GM21381 (cell line): ENCODE measurements at regions not wholly inside any gene's neighbourhood (a gene's known extent, or its start where the extent isn't known, plus 50 kb on each side); places are given as distances from the start of the nearest gene placed in this dataset.

Experiments used
- ATAC-seq: cut with Tn5 transposase; IDR thresholded peaks from one replicate; pipeline ENCODE4 v1.9.1; 2021; ENCODE audit warnings: mild to moderate bottlenecking, moderate library complexity; ENCODE audit not compliant: unreplicated experiment

DNA sequence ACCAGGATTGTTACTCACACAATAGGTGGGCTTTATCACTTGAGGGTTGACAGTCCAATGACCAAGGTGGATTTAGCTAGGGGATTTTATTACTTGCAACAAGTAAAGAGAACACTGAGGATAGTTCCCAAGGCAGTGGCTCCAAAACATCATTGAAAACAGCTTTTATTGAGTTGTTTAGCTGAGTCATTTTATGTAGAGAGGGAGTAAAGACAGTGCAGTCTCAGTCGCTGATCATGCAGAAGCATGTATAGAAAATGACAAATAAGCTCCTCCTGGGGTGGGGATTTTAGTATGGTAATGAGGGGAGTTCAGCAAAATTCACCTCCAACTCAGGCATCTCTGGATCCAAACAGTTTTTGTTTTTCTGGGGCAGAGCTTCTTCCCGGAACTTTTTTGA is 163.0 kb upstream of the CCDC179 start:
- ATAC-seq = no peak

DNA sequence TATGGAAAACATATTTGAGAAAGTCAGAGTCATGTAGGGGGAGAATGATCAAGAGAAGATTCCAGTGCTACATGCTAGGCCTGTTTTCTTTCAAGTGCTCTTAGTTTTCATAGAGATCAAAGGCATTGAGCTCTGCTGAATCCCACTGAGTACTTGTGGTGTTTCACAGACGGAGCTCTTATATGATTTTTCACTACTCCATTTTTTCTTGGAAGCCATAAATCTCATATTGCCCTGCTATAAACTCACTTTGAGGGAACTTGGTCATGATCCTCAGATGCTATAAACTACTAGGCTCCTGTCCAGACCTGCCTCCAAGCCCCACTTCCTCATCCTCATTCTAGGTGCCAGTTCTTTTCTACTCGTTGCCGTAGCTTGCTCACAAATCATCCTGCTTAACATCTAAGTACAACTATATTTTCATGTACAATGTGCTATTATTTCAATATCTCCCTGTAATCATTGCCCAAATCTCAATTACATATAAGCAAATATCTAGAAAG is 180.8 kb upstream of the CCDC179 start:
- no peak for ATAC-seq

DNA sequence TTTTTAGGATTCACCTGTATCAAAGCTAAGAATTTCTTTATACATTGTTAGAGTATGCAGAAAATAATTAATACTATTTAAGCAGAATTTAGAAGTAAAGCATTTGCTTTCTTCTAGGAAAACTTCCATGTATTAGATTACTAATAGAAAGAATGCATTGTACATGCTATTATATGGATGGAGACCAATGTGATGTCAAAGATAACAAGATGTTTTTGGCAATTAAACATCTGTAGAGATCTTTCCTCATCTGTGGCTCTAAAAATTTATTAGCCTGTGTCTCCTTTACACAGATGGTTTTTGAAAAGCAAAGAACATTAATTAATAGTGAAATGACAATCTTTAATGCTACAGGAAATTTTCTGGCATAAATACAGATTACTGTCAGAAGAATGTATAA is 198.4 kb upstream of the CCDC179 start:
- no peak for ATAC-seq

DNA sequence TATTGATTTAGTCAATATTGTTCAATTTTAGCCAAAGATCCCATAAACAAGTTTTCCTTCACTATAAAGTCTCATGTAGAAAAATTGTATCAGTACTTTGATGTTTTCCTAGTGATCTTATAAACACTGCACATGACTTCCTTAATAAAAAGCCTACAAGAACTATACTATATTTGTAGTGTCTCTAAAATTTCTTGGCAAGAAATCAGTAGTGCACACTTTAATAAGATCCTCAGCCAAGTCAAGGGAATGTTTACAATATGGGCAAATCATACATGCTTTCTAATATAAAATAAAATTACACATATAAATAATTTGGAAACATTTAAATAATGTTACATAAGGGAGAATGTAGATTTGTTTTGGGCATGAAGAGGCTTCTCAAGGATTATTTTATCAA is 203.0 kb upstream of the CCDC179 start:
- ATAC-seq = no peak

DNA sequence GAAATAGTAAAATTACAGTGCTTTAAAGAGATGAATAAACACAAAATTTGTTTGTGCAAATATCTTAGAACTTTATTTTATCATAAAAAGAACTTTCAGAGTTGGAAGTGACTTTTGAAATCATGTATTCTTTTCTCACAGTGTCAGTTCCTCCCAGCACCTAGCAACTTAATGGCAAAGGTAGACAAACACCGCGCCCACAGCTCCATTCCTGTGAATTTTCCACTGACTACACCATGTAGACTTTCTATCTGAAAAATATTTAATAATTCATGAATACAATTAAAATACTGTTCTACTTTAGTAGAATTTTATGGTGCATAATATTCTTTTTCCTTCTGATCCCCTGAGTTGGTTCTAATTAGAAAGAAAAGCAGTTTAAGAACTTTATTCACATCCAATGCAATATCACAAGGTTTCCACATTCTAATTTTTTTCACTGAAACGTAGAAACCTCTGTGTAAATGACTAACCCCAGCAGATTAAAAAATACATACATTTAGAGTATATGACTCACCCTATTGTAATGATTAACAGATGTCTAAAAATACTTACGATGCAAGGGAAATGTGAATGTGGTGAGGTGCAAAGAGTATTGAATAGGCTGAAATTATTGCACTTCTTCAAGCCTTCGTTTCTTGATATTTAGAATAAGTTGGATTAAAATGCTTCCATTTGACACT is 218.2 kb upstream of the CCDC179 start:
- ATAC-seq = peak; percentile 83

DNA sequence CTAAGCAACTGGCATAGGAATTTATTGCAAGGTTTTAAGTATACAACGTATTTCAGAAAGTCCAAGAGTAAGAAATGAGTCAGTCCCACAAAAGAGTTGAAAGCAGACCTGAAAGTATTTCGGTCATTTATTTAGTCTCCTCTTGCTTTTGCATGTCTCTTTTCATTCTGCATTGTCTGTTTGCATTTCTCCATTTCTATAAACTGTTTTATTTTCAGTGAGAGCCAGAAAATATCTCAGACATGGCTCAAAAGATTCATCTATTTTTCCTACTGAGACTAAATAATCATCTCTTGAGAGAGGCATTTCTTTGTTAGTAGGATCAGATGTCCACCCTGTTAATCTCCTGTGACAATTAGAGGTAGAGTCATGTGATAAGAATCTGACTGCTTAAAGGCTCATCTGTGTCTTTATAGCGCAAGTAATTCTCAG is 219.1 kb upstream of the CCDC179 start:
- ATAC-seq = peak; percentile 77

DNA sequence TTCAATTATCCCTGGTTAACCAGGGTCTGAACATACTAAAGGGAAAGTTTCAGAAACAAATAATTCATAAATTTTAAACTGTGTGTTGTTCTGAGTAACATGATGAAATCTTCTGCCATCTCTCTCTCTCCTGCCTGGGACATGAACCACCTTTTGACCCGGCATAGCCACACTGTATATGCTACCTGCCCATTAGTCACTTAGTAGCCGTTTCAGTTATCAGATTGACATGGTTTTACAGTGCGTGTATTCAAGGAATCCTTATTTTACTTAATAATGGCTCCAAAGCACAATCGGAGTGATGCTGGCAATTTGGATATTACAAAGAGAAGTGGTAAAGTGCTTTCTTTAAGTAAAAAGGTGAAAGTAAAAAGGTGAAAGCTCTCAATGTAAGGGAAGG is 227.1 kb upstream of the CCDC179 start:
- no peak for ATAC-seq

DNA sequence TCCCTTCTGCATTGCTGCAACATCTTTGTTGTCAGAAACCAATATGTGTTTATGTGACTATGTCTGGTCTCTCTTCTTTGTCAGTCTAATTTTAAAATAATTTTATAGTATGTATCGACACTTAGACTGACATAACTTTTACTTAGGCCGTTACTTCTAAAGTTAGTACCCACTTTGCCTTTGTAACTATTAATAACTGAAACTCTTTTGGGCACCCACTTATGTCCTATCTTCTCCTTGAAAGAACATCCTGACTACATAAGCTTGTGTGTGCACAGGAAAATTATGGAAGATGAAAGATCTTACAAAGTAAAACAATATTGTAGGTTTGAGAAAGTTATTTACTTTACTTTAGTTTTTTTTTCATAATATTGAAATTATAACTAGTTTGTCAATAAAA is 230.4 kb upstream of the CCDC179 start:
- ATAC-seq = no peak

DNA sequence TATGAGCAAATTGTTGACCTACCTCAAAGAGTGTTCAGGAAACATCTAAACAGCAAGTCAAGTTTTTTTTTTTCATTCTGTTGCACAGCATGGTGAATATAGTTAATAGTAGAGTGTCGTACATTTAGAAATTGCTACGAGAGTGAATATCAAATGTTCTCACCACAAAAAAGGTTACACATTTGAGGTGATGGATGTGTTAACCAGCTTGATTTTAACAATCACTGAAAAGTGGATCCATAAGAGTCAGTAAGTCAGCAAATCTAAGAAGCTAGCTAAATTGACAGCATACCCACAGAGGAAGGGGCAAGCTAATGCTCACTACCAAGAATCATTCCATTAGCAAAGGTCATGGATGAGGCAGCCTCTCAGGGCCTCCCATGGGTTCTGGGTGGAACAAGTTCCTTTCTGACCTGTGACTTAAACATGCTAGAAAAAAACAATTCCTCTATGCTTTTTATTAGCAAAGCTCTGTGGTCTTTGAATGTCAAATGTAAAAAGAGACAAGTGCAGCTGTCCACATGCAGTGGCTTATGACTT is 235.4 kb upstream of the CCDC179 start:
- ATAC-seq = no peak

DNA sequence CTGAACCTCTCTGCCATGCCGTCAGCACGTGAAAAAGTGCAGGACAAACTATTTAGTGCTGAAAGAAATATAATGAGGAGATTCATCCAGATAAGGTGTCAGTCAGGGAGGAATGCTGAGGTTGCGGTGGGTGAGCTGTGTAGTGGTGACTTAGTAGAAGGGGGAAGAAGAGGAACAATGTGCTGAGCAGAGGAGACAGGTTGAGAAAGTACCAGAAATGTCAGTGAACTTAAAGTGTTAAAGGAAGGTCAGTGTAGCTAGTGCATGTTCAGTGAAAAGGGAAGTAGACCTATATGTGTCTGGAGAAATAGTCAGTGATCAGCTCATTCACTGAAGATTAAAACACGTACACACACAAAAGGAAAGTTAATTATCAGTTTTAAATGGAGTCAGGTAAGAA is 237.6 kb upstream of the CCDC179 start:
- ATAC-seq = no peak

DNA sequence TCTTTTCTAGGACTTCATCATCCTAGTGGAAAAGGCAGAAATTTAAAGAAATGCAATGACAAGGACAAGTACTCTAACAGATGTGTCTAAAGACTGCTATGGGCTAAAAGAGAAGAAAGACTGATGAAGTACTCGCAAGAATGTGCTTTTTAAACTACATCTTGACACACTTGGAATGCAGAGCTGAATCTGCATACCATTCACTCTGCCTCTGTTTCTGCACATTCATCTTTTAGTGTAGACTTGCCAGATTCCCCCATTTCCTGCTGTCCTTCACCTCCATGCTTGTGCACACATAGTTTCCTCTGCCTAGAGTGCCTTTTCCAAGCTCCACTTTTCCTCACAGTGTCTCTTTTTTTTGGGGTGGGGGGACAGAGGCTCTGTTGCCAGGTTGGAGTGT is 239.0 kb upstream of the CCDC179 start:
- no peak for ATAC-seq

DNA sequence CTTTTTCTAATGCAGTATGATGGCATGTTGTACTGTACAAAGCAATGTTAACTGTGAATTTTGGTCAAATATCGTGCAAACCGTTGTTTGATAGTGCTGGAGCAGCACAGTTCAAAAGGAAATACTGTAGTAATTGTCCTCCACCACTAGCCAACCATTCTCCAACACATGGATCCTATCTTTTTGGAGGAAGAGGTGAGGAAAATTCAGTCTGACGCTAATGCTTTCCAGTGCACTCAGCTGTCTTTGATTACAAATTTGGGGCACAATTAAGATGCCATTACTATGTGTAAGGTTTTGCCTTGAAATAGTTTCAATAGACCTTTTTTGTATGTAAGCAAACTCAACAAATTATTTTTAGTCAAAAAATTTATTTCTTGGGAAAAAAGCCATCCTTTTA is 240.5 kb upstream of the CCDC179 start:
- no peak for ATAC-seq

DNA sequence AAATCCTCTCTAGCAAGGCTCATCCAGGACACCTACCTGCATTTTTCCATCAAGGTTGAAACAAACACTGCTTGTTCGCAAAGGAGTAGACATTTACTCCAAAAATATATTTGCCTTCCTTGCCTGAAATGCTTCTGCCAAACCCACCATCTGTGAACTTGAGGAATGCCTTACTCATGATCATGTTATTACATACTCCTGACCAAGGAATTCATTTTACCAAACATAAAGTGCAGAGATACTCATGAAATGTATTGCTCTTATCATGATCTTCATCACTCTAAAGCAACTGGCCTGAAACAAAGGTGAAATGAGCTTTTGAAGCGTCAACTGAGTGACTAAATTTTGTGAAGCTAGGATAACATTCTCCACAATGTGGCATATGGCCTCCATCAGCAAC is 243.1 kb upstream of the CCDC179 start:
- ATAC-seq = no peak

DNA sequence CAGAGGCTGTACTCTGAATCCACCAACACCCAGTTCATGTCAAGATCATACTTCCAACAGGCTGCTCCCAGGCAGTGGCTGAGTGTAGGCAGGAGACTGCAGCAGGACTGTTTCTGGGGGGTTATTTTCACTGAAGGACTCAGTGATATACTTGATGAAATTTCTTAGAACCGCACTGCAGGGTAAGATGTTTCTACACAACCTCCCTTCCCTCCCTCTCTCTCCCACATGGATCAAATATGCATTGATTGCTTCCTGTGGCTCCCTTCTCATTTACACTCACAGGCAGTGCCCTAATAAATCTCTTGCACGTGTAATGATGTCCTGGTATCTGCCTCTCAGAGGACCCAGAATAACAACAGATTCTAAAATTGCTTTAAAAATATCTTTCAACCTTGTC is 251.3 kb upstream of the CCDC179 start:
- no peak for ATAC-seq

DNA sequence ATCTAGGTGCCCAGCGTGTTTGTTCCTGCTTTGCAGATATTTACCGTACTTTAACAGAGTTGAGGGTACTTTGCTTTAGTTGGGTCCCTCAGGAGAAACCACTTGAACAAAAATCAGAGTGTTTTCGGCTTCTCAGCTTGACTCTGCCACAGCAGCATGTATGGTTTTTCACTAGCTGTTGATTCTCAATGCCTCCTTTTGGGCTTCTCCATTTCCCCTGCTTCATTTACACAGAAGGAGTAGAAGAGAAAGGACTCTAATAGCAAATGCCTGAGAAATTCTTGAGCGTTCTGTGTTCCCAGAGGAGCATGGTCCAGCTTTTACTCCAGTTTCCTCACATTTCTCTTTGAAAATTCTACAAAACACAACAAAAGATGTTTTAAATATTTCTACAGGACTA is 252.1 kb upstream of the CCDC179 start:
- ATAC-seq = no peak

DNA sequence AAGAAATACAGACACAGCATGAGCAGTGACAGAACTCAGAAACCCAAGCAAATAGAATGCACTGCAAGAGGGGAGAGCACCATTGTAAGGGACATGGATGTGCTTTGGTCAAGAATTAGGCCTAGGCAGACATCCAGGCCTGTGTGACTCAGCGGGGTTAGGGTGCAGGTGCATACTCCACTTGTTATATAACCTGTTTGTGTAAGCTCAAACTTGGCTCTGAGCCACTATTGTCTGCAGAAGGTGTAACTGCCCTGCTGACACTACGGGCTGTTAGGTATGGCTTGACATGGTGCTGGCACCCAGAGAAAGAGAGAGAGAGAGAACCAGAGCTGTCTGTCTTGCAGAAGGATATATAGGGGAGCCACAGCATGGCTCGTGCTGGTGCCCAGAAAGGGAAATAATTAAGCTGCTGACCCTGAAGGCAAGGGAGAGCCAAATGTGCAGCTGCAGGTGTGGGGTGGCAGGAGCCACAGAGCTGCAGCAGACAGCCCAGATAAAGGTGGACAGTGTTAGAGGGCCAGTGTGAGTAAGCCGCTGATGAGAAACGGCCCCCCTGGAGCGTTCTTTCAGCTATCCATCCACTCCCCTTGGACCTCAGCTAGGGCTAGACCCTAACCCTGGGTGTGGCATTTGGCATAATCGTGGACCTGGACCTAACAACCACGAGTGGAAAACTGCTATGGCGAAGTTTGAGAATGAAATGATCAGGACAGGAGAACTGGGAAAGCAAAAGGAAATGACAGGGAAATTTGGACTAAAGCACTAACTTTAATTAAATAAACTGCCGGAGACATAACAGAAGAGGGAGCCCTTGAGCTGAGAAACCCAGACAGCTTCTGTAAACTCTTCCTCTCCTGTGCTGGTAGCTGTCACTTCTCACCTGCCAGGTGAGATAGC is 253.0 kb upstream of the CCDC179 start:
- ATAC-seq = peak; percentile 51

DNA sequence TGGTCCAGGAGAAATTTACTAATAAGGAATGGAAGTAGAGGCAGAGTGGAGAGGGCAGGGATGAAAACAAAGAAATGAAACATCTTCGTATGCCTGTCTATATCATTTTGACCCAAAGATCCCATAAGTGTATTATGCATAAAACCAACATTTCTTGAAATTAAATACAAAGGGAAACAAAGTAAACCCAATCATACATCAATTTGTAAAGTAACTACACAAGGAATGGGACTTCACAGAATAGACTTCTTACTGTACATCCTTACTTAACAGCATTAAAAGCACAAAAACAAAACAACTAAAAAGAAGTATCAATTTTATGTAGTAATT is 253.6 kb upstream of the CCDC179 start:
- ATAC-seq = no peak

DNA sequence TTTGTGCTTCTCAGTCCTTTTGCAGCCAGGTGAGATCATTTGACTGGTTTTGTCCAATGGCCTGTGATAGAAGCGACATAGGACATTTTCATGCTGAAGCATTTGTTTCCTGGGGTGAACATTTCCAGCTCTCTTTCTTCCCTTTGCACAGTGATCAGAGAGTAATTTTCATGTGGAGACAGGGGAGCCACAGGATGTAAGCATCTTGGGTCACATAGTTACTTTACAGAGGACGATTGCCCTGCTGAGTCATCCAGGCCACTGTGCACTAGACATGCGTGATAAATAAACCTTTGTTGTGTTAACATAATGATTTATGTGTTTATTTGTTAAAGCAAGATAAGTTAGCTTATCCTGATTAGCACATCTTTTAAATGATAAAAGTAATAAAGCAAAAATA is 263.5 kb upstream of the CCDC179 start:
- ATAC-seq = no peak

DNA sequence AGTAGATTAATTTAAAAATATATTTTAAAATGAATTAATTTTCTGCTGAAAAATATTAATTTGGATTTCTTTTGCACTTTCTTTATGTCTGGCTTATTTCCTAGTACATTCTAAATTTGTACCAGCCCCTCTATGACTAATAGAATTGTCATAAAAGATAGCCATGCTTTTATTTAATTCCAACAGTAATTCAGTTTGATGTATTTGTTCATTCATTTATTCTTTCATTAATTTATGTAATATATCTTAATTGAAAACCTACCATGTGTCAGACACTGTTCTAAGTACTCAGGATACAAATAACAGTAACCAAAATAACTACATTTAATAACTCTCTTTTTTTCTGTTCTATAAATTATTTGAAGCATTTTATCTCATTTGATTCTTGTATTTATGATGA is 264.0 kb upstream of the CCDC179 start:
- ATAC-seq = no peak

DNA sequence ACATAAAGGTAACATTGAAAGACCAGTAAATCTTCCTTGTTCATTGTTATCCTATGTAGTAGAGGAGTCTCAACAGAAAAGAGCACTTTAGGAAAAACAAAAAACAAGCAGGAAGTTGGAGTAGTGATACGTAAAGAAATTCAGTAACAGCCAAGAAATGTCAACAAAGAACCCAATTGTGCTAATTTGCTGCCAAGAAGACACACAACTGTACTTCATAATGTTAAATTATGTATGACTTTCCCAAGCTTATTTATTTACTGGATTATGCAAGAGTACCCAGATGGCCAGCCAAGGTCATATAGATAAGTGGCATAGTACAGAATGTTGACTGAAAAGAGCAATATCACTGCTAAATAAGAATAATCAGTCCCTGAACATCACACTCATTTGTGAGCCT is 264.7 kb upstream of the CCDC179 start:
- ATAC-seq = no peak

DNA sequence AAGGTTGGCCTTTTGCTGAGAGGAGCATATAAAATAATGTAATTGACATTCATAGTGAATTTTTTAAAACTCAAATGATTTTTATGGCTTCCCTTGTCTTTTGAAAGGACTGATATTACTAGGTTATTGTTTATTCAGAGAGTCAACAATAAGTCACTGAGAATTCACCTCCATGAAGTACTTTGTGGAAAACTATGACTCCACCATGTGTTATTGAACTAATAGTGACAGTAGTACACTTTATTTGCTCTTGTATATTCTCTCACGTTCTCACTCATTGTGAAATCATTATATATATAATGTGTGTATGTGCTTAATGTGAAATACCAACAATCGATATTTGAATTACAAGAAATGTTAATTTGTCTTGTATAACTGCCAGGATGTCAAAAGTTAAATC is 267.4 kb upstream of the CCDC179 start:
- ATAC-seq = no peak

DNA sequence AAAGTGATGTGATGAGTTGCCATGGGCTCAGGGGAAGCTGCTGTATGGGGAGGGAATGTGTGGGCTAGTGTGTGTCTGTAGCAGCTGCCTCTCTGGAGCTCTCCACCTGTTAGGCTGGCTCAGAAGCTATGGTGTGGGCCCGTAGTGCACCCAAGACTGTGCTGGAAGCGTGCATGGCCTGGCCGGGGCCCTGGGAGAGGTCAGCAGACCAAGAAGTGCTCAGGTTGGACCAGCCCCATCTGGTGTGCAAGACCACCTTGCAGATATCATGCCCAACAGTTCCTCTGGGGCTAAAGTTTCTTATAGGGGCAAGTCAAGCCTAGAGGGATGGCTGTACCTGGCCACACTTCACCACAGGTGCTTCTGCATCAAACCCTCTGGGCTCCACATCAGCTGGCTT is 274.4 kb upstream of the CCDC179 start:
- ATAC-seq = no peak
